ENCODE measurements at regions not wholly inside any gene's neighbourhood (a gene's known extent, or its start where the extent isn't known, plus 50 kb on each side); places are given as distances from the start of the nearest gene placed in this dataset.

GRCh38 chr7:10138087-10138854, 835.4 kb upstream of the PHF14 start:
- H3K4me3 ChIP-seq (ENCODE audit: low read depth, low read length), result no peak overlapping the region
- no peak for DNase-seq (ENCODE audit: low read depth)
- TF ChIP-seq POLR2A (IDR thresholded peaks at IDR 0.05; ENCODE audit: extremely low read depth, insufficient read length), result no peak
- no peak for TF ChIP-seq MYC (IDR thresholded peaks at IDR 0.05; ENCODE audit: low read depth, low read length)
- TF ChIP-seq MAX (IDR thresholded peaks at IDR 0.05; ENCODE audit: low read depth, low read length), result no peak
- no peak for TF ChIP-seq CTCF (IDR thresholded peaks at IDR 0.05; ENCODE audit: low read depth, low read length)

DNA sequence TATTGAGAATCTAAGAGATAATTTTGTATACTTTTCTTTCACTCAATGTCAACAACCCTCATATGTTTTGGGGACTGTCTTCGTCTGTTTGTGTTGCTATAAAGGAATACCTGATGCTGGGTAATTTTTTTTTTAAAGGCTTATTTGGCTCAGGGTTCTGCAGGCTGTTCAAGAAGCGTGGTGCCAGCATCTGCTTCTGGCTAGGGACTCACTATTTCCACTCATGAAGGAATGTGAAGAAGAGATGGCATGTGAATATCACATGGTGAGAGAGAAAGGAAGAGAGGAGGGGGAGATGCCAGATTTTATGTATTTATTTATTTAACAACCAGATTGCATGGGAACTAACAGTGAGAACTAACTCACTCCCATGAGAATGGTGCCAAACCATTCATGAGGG, 827.4 kb upstream of the PHF14 start:
- TF ChIP-seq MAX (IDR thresholded peaks at IDR 0.05; ENCODE audit: low read depth, low read length), result no peak
- no peak for TF ChIP-seq CTCF (IDR thresholded peaks at IDR 0.05; ENCODE audit: low read depth, low read length)
- TF ChIP-seq POLR2A (IDR thresholded peaks at IDR 0.05; ENCODE audit: extremely low read depth, insufficient read length), result no peak
- no peak for TF ChIP-seq MYC (IDR thresholded peaks at IDR 0.05; ENCODE audit: low read depth, low read length)
- no peak for DNase-seq (ENCODE audit: low read depth)
- H3K4me3 ChIP-seq (ENCODE audit: low read depth, low read length), result no peak overlapping the region

- no peak for DNase-seq (ENCODE audit: low read depth)
- TF ChIP-seq POLR2A (IDR thresholded peaks at IDR 0.05; ENCODE audit: extremely low read depth, insufficient read length), result no peak
- no peak overlapping the region for H3K4me3 ChIP-seq (ENCODE audit: low read depth, low read length)
Measured at GRCh38 chr7:10156972-10157371, 816.7 kb upstream of the PHF14 start.

GRCh38 chr7:10181996-10182395, 791.7 kb upstream of the PHF14 start:
- no peak for TF ChIP-seq MYC (IDR thresholded peaks at IDR 0.05; ENCODE audit: low read depth, low read length)
- TF ChIP-seq MAX (IDR thresholded peaks at IDR 0.05; ENCODE audit: low read depth, low read length), result no peak
- TF ChIP-seq CTCF (IDR thresholded peaks at IDR 0.05; ENCODE audit: low read depth, low read length), result no peak
- no peak for TF ChIP-seq POLR2A (IDR thresholded peaks at IDR 0.05; ENCODE audit: extremely low read depth, insufficient read length)
- DNase-seq (ENCODE audit: low read depth), result no peak
- H3K4me3 ChIP-seq (ENCODE audit: low read depth, low read length), result no peak overlapping the region

GRCh38 chr7:10192074-10192473, 781.6 kb upstream of the PHF14 start:
- TF ChIP-seq MYC (IDR thresholded peaks at IDR 0.05; ENCODE audit: low read depth, low read length) (no peak), CTCF (IDR thresholded peaks at IDR 0.05; ENCODE audit: low read depth, low read length) (no peak), POLR2A (IDR thresholded peaks at IDR 0.05; ENCODE audit: extremely low read depth, insufficient read length) (no peak), MAX (IDR thresholded peaks at IDR 0.05; ENCODE audit: low read depth, low read length) (no peak)
- no peak overlapping the region for H3K4me3 ChIP-seq (ENCODE audit: low read depth, low read length)
- no peak for DNase-seq (ENCODE audit: low read depth)

- no peak overlapping the region for H3K4me3 ChIP-seq (ENCODE audit: low read depth, low read length)
- DNase-seq (ENCODE audit: low read depth), result no peak
- TF ChIP-seq POLR2A (IDR thresholded peaks at IDR 0.05; ENCODE audit: extremely low read depth, insufficient read length) (no peak), MAX (IDR thresholded peaks at IDR 0.05; ENCODE audit: low read depth, low read length) (no peak), CTCF (IDR thresholded peaks at IDR 0.05; ENCODE audit: low read depth, low read length) (no peak), MYC (IDR thresholded peaks at IDR 0.05; ENCODE audit: low read depth, low read length) (no peak)
Measured at GRCh38 chr7:10205696-10206095, 768.0 kb upstream of the PHF14 start.

Data from NB4 (cell line).